Naive B cell (primary cell): ENCODE measurements at regions not wholly inside any gene's neighbourhood (a gene's known extent, or its start where the extent isn't known, plus 50 kb on each side); places are given as distances from the start of the nearest gene placed in this dataset.
"Not testable (repeated sequence)": the region's sequence is repeated elsewhere in the genome, so short reads cannot be mapped to it uniquely, and the experiment has no call there.

Experiments used
- ATAC-seq, 2 donors: fragments of 150-1000 bp; cut with Tn5 transposase; 2 replicates each; pipeline ENCODE4 v1.10.0; 2021; ENCODE audit warnings: low read depth in 2 of 2, mild to moderate bottlenecking in 2 of 2, moderate library complexity in 2 of 2
- DNase-seq: peaks from one replicate; pipeline ENCODE4 v3.0.0; 2022
- H3K27ac Mint-ChIP-seq, 6 donors: one replicate each; pipeline ENCODE4 v1.8.0; 2020 to 2022; ENCODE audit warnings: mild to moderate bottlenecking in 6 of 6, mixed read lengths in 6 of 6, moderate library complexity in 5 of 6, inconsistent platforms in 2 of 6
- H3K27me3 Mint-ChIP-seq, 3 donors: one replicate each; pipeline ENCODE4 v1.8.0; 2021 to 2022; ENCODE audit warnings: mixed read lengths in 3 of 3, mild to moderate bottlenecking in 1 of 3
- H3K36me3 Mint-ChIP-seq, 2 donors: one replicate each; pipeline ENCODE4 v1.8.0; 2020 to 2022; ENCODE audit warnings: mixed read lengths in 2 of 2, inconsistent platforms in 1 of 2, mild to moderate bottlenecking in 1 of 2
- H3K4me1 Mint-ChIP-seq, 3 donors: one replicate each; pipeline ENCODE4 v1.8.0; 2020 to 2022; ENCODE audit warnings: mixed read lengths in 3 of 3, inconsistent platforms in 1 of 3, mild to moderate bottlenecking in 1 of 3, moderate library complexity in 1 of 3
- H3K4me3 Mint-ChIP-seq, 8 donors: one replicate each; pipeline ENCODE4 v1.8.0; 2020 to 2022; ENCODE audit warnings: mild to moderate bottlenecking in 8 of 8, mixed read lengths in 8 of 8, moderate library complexity in 8 of 8, inconsistent platforms in 2 of 8
- H3K9me3 Mint-ChIP-seq, 7 donors: one replicate each; pipeline ENCODE4 v1.8.0; 2020 to 2022; ENCODE audit warnings: mixed read lengths in 7 of 7, mild to moderate bottlenecking in 5 of 7, inconsistent platforms in 2 of 7, moderate library complexity in 1 of 7

GRCh38 chr2:49611796-49612195, 457.5 kb upstream of the FSHR start:
- not testable (repeated sequence) for H3K9me3 Mint-ChIP-seq, ATAC-seq

GRCh38 chr2:49600524-49600923, 446.2 kb upstream of the FSHR start:
- Mint-ChIP-seq H3K4me1 (no peaks in the 10 kb centered on the region), H3K4me3 (no peak overlapping the region), H3K27ac (no peak overlapping the region), H3K9me3 (no peaks in the 10 kb centered on the region), H3K27me3 (no peaks in the 10 kb centered on the region), H3K36me3 (no peaks in the 10 kb centered on the region)
- DNase-seq, result no peak
- no peak for ATAC-seq

More at GRCh38 chr2:49611796-49612195, 457.5 kb upstream of the FSHR start:
- H3K4me3 Mint-ChIP-seq, result peak overlapping the region in 1 of 8 donors; percentile 64
- H3K27me3 Mint-ChIP-seq, DNase-seq, H3K36me3 Mint-ChIP-seq, H3K4me1 Mint-ChIP-seq, H3K27ac Mint-ChIP-seq: not testable (repeated sequence)

GRCh38 chr2:49598231-49598630, 443.9 kb upstream of the FSHR start:
- H3K9me3 Mint-ChIP-seq, result peaks cover 0 to 13% (median 4%) of the 10 kb centered on the region in 7 donors
- ATAC-seq (no peak), DNase-seq (no peak)
- H3K27me3 Mint-ChIP-seq, result no peaks in the 10 kb centered on the region
- H3K4me1 Mint-ChIP-seq, result no peaks in the 10 kb centered on the region
- H3K4me3 Mint-ChIP-seq, result no peak overlapping the region
- no peak overlapping the region for H3K27ac Mint-ChIP-seq
- H3K36me3 Mint-ChIP-seq, result no peaks in the 10 kb centered on the region

GRCh38 chr2:49585921-49586320, 431.6 kb upstream of the FSHR start:
- no peak for ATAC-seq
- DNase-seq, result no peak
- no peak overlapping the region for H3K27ac Mint-ChIP-seq
- no peaks in the 10 kb centered on the region for H3K4me1 Mint-ChIP-seq
- H3K36me3 Mint-ChIP-seq, result no peaks in the 10 kb centered on the region
- no peaks in the 10 kb centered on the region for H3K27me3 Mint-ChIP-seq
- peaks cover 0 to 6% (median 0%) of the 10 kb centered on the region in 7 donors for H3K9me3 Mint-ChIP-seq
- H3K4me3 Mint-ChIP-seq, result no peak overlapping the region

GRCh38 chr2:49582946-49583345, 428.6 kb upstream of the FSHR start:
- H3K4me3 Mint-ChIP-seq, result no peak overlapping the region
- peaks cover 0 to 6% (median 0%) of the 10 kb centered on the region in 7 donors for H3K9me3 Mint-ChIP-seq
- no peak for ATAC-seq

GRCh38 chr2:49577041-49577440, 422.7 kb upstream of the FSHR start:
- ATAC-seq (no peak), DNase-seq (no peak)
- Mint-ChIP-seq H3K4me1 (no peaks in the 10 kb centered on the region), H3K36me3 (no peaks in the 10 kb centered on the region), H3K9me3 (peaks cover 0 to 6% (median under 1%) of the 10 kb centered on the region in 7 donors), H3K27ac (no peak overlapping the region), H3K27me3 (no peaks in the 10 kb centered on the region), H3K4me3 (no peak overlapping the region)

More at GRCh38 chr2:49582946-49583345, 428.6 kb upstream of the FSHR start:
- H3K36me3 Mint-ChIP-seq, result no peaks in the 10 kb centered on the region
- H3K27me3 Mint-ChIP-seq, result no peaks in the 10 kb centered on the region
- no peak for DNase-seq
- no peaks in the 10 kb centered on the region for H3K4me1 Mint-ChIP-seq
- H3K27ac Mint-ChIP-seq, result no peak overlapping the region

- no peak for ATAC-seq
- no peaks in the 10 kb centered on the region for H3K27me3 Mint-ChIP-seq
- no peaks in the 10 kb centered on the region for H3K4me1 Mint-ChIP-seq
- DNase-seq, result no peak
- peaks cover 0 to 14% (median 4%) of the 10 kb centered on the region in 7 donors for H3K9me3 Mint-ChIP-seq
- H3K27ac Mint-ChIP-seq, result no peak overlapping the region
- no peaks in the 10 kb centered on the region for H3K36me3 Mint-ChIP-seq
- no peak overlapping the region for H3K4me3 Mint-ChIP-seq
These were observed 414.9 kb upstream of the FSHR start for GRCh38 chr2:49569176-49569575.

- H3K9me3 Mint-ChIP-seq, result peaks cover 0 to 14% (median 4%) of the 10 kb centered on the region in 7 donors
- H3K27ac Mint-ChIP-seq, result no peak overlapping the region
- no peak for ATAC-seq
- DNase-seq, result no peak
- no peaks in the 10 kb centered on the region for H3K4me1 Mint-ChIP-seq
- H3K36me3 Mint-ChIP-seq, result no peaks in the 10 kb centered on the region
- no peak overlapping the region for H3K4me3 Mint-ChIP-seq
- H3K27me3 Mint-ChIP-seq, result no peaks in the 10 kb centered on the region
These were observed 413.7 kb upstream of the FSHR start for GRCh38 chr2:49567811-49568600.

GRCh38 chr2:49567021-49567420, 412.7 kb upstream of the FSHR start:
- Mint-ChIP-seq H3K4me1 (no peaks in the 10 kb centered on the region), H3K27ac (no peak overlapping the region), H3K9me3 (peaks cover 0 to 12% (median 4%) of the 10 kb centered on the region in 7 donors), H3K27me3 (no peaks in the 10 kb centered on the region), H3K4me3 (no peak overlapping the region), H3K36me3 (no peaks in the 10 kb centered on the region)
- DNase-seq, result no peak
- ATAC-seq, result no peak

- no peak overlapping the region for H3K4me3 Mint-ChIP-seq
- no peak for ATAC-seq
- H3K27ac Mint-ChIP-seq, result no peak overlapping the region
- no peaks in the 10 kb centered on the region for H3K27me3 Mint-ChIP-seq
- H3K9me3 Mint-ChIP-seq, result peaks cover 0 to 14% (median 2%) of the 10 kb centered on the region in 7 donors
- DNase-seq, result no peak
- no peaks in the 10 kb centered on the region for H3K36me3 Mint-ChIP-seq
- no peaks in the 10 kb centered on the region for H3K4me1 Mint-ChIP-seq
These were observed 399.3 kb upstream of the FSHR start for GRCh38 chr2:49553658-49554057.

GRCh38 chr2:49532702-49533101, 378.4 kb upstream of the FSHR start:
- H3K27ac Mint-ChIP-seq, result no peak overlapping the region
- H3K36me3 Mint-ChIP-seq, result no peaks in the 10 kb centered on the region
- peaks cover 11 to 48% (median 16%) of the 10 kb centered on the region in 7 donors for H3K9me3 Mint-ChIP-seq
- no peak overlapping the region for H3K4me3 Mint-ChIP-seq
- ATAC-seq (no peak), DNase-seq (no peak)
- no peaks in the 10 kb centered on the region for H3K4me1 Mint-ChIP-seq
- H3K27me3 Mint-ChIP-seq, result no peaks in the 10 kb centered on the region

- H3K27me3 Mint-ChIP-seq, result no peaks in the 10 kb centered on the region
- no peak overlapping the region for H3K4me3 Mint-ChIP-seq
- H3K27ac Mint-ChIP-seq, result no peak overlapping the region
- H3K36me3 Mint-ChIP-seq, result no peaks in the 10 kb centered on the region
- ATAC-seq (no peak), DNase-seq (no peak)
- H3K9me3 Mint-ChIP-seq, result peaks cover 2 to 10% (median 7%) of the 10 kb centered on the region in 7 donors
- no peaks in the 10 kb centered on the region for H3K4me1 Mint-ChIP-seq
These were observed 361.9 kb upstream of the FSHR start for GRCh38 chr2:49515996-49516782.

GRCh38 chr2:49514201-49514600, 359.9 kb upstream of the FSHR start:
- Mint-ChIP-seq H3K4me3 (no peak overlapping the region), H3K9me3 (peaks cover 0 to 5% (median 0%) of the 10 kb centered on the region in 7 donors), H3K36me3 (no peaks in the 10 kb centered on the region), H3K27me3 (no peaks in the 10 kb centered on the region), H3K27ac (no peak overlapping the region), H3K4me1 (no peaks in the 10 kb centered on the region)
- ATAC-seq (no peak), DNase-seq (no peak)

GRCh38 chr2:49490710-49491109, 336.4 kb upstream of the FSHR start:
- no peaks in the 10 kb centered on the region for H3K36me3 Mint-ChIP-seq
- no peak overlapping the region for H3K27ac Mint-ChIP-seq
- ATAC-seq, result no peak
- no peaks in the 10 kb centered on the region for H3K27me3 Mint-ChIP-seq
- no peak overlapping the region for H3K4me3 Mint-ChIP-seq
- no peak for DNase-seq
- no peaks in the 10 kb centered on the region for H3K4me1 Mint-ChIP-seq
- H3K9me3 Mint-ChIP-seq, result peaks cover 0 to 7% (median 4%) of the 10 kb centered on the region in 7 donors
